ENCODE measurements at regions not wholly inside any gene's neighbourhood (a gene's known extent, or its start where the extent isn't known, plus 50 kb on each side); places are given as distances from the start of the nearest gene placed in this dataset.
A peak's percentile ranks its signal among the peaks of the same experiment; 100 is the strongest.

GRCh38 chr12:77328326-77328725 is 263.0 kb upstream of the E2F7 start:
- no peak for TF ChIP-seq CTCF (IDR thresholded peaks at IDR 0.05; ENCODE audit: extremely low read depth, insufficient read depth, missing control alignments)
- DNase-seq (ENCODE audit: low spot score): no peak
- in situ Hi-C loops (cut with MboI; ENCODE audit: low pct_unique_long_range_greater_than_20kb, low sequenced_read_pairs, unreplicated experiment): no loop called here

GRCh38 chr12:77325511-77326236 is 260.3 kb upstream of the E2F7 start:
- DNase-seq (ENCODE audit: low spot score): no peak
- in situ Hi-C loops (cut with MboI; ENCODE audit: low pct_unique_long_range_greater_than_20kb, low sequenced_read_pairs, unreplicated experiment): no loop called here
- TF ChIP-seq CTCF (IDR thresholded peaks at IDR 0.05; ENCODE audit: extremely low read depth, insufficient read depth, missing control alignments): no peak

GRCh38 chr12:77324763-77325468 is 259.5 kb upstream of the E2F7 start:
- peak; percentile 79 for DNase-seq (ENCODE audit: low spot score)
- TF ChIP-seq CTCF (IDR thresholded peaks at IDR 0.05; ENCODE audit: extremely low read depth, insufficient read depth, missing control alignments): peak; percentile 68
- in situ Hi-C loops (cut with MboI; ENCODE audit: low pct_unique_long_range_greater_than_20kb, low sequenced_read_pairs, unreplicated experiment): no loop called here

- peak; percentile 13 for DNase-seq (ENCODE audit: low spot score)
- no peak for TF ChIP-seq CTCF (IDR thresholded peaks at IDR 0.05; ENCODE audit: extremely low read depth, insufficient read depth, missing control alignments)
- in situ Hi-C loops (cut with MboI; ENCODE audit: low pct_unique_long_range_greater_than_20kb, low sequenced_read_pairs, unreplicated experiment): no loop called here
Observed at GRCh38 chr12:77324416-77324762, 259.0 kb upstream of the E2F7 start.

- in situ Hi-C loops (cut with MboI; ENCODE audit: low pct_unique_long_range_greater_than_20kb, low sequenced_read_pairs, unreplicated experiment): no loop called here
- no peak for TF ChIP-seq CTCF (IDR thresholded peaks at IDR 0.05; ENCODE audit: extremely low read depth, insufficient read depth, missing control alignments)
- DNase-seq (ENCODE audit: low spot score): peak; percentile 17
Observed at GRCh38 chr12:77323788-77324415, 258.5 kb upstream of the E2F7 start.

- no peak for TF ChIP-seq CTCF (IDR thresholded peaks at IDR 0.05; ENCODE audit: extremely low read depth, insufficient read depth, missing control alignments)
- DNase-seq (ENCODE audit: low spot score): no peak
- in situ Hi-C loops (cut with MboI; ENCODE audit: low pct_unique_long_range_greater_than_20kb, low sequenced_read_pairs, unreplicated experiment): no loop called here
Observed at GRCh38 chr12:77319166-77319565, 253.8 kb upstream of the E2F7 start.
